GM12891 (cell line): ENCODE measurements at regions not wholly inside any gene's neighbourhood (a gene's known extent, or its start where the extent isn't known, plus 50 kb on each side); places are given as distances from the start of the nearest gene placed in this dataset.

Experiments used
- PAX5 ChIP-seq: IDR thresholded peaks from 2 replicates; pipeline ENCODE4 v1.6.1; 2011; ENCODE audit warnings: low read length, moderate library complexity, mild to moderate bottlenecking; ENCODE audit not compliant: insufficient read depth, severe bottlenecking
- POLR2A ChIP-seq: IDR thresholded peaks from 2 replicates; pipeline ENCODE4 v1.6.1; 2011; ENCODE audit warnings: low read depth, low read length, control low read depth
- POLR2AphosphoS5 ChIP-seq: IDR thresholded peaks from 2 replicates; pipeline ENCODE4 v1.6.1; 2011; ENCODE audit warnings: low read depth, low read length, control low read depth
- POU2F2 ChIP-seq: IDR thresholded peaks from 2 replicates; pipeline ENCODE4 v1.6.1; 2011; ENCODE audit warnings: low read depth, mild to moderate bottlenecking, control low read depth, low read length, moderate library complexity
- SPI1 ChIP-seq: IDR thresholded peaks from 2 replicates; pipeline ENCODE4 v1.6.1; 2011; ENCODE audit warnings: low read depth, low read length, control low read depth
- TAF1 ChIP-seq: IDR thresholded peaks from 2 replicates; pipeline ENCODE4 v1.6.1; 2011; ENCODE audit warnings: low read depth, low read length, control low read depth

- TF ChIP-seq POLR2A (no peak), TAF1 (no peak), POLR2AphosphoS5 (no peak), SPI1 (no peak), PAX5 (no peak), POU2F2 (no peak)
Measured at GRCh38 chr18:77548790-77549420, 299.3 kb downstream of the GALR1 start.
